HG02642 (cell line): ENCODE measurements at regions not wholly inside any gene's neighbourhood (a gene's known extent, or its start where the extent isn't known, plus 50 kb on each side); places are given as distances from the start of the nearest gene placed in this dataset.

Source experiments
- ATAC-seq: cut with Tn5 transposase; IDR thresholded peaks from one replicate; pipeline ENCODE4 v1.9.1; 2021; ENCODE audit warnings: mild to moderate bottlenecking; ENCODE audit not compliant: unreplicated experiment, poor library complexity

DNA sequence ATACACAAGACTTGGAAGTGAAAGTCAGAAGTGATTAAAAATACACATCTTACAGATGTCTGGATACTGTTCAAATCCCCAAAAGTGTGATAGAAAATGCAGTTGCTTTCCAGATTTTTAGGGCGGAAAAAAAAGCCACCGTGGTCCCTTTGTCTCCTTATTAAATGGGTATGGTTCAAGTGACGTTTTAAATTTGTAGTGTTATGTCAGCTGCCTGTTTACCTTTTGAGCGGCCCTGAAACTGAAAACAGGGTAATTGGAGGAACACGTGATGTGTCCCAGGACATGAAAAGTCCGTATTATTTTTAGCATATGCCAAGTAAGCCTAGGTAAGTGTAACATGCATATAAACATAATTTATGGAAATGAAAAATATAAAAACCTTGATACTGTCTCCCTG is 109.0 kb upstream of the PDZRN3 start:
- ATAC-seq: no peak

DNA sequence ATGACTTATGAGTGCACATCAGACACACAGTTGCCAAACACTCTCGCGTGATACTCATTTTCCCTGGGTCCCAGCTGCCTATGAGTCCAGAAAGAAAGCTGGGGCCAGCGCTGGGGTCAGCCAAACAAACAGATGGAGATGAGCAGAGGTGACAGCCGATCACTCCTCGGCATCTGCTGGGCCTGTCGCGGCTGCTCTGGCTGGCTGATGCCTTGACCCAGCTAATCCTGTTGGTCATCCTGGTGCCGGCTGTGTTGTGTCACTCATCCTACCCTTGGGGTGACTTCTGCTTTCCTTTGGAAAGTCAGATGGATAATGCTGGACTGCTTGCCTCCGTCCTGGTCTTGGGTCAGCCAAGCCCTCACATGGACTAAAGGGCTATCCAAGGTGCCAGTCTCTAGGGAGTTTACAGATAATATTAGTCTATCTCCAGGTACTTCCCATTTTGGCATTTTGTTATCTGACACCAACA is 105.3 kb upstream of the PDZRN3 start:
- no peak for ATAC-seq

DNA sequence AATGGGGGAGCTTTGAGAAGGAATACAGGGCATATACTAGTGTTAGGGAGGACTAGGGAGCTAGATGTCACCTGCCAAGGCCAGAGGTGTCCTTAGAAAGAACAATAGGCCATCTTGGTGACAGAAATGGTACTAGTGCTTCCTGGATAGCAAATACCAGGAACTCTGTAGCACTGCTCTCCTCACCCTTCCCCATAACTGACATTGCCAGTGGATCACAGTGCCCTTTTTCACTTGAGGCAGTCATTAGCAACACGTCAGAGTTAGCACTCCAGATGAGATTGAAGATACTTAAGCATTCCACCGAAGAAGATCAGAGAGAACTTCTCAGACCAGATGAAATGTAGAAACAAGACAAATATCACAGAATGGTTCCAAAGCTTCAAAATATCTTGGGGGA is 103.1 kb upstream of the PDZRN3 start:
- ATAC-seq: no peak

DNA sequence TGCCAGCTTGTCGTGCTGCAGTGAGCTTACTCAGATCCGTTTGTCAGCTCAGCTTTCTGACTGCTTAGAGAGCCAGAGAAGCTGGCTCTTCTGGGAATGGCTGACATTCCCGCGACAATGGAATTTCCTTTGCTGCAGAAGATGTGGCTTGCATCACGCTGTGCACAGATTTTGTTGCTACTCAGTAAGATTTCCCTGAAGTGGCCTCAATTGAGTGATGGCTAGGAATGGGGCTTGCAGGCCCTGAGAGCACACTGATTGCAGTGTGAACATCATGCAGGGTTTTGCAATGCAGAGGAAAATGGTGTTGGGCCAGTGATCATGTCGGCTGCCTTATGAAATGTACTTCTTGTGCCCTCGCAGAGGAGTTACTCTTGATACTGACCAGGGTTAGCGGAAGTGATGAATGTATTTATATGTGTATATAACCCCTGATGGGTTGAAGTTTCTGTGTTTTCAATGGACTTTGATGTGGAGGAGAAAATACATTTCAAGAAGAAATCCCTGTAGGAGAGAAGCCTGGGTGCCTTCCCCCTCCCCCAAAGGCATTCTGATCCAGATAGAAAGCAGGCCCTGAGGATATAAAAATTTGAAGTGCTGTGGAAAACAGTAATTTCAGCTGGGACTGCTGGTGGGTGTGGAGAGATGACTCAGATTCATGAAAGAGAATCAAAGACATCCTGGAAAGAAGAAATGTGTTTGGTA is 102.5 kb upstream of the PDZRN3 start:
- no peak for ATAC-seq

DNA sequence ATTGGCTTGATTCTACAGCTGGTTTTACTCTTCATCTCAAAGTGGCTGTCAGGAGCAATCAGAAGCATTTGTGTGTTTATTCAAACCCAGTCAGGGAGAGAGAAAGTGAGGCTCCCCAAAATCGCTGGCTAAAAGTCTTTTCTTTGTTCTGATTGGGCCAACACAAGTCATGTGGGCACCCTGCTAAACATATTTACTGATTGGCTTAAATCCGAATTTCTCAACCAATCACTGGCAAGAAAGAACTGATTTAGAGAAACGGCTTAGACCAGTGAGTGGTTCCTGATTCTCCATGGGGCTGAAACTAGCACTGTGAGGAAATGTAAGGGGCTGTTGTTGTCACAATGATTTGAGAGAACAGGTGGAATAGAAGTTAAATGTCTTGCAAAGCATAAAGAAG is 98.9 kb upstream of the PDZRN3 start:
- ATAC-seq: no peak

DNA sequence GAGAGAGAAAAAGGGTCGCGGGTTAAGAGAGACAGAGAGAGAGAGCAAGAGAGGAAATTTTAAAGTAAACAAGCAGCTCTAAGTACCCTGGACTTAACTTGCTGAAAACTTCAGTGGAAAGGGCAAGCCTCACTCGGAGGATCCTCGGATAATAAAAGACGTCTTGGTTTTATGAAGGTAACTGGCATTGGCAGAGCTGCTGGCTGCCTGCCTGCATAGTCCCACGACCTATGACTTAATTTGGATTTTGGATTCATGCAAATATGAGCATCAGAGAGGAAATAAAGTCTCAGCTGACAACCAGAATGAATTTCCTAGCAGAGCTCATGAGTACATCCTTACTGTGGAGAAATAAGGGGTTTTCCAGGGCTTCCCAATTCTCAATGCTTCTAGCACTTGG is 95.1 kb upstream of the PDZRN3 start:
- ATAC-seq: no peak

DNA sequence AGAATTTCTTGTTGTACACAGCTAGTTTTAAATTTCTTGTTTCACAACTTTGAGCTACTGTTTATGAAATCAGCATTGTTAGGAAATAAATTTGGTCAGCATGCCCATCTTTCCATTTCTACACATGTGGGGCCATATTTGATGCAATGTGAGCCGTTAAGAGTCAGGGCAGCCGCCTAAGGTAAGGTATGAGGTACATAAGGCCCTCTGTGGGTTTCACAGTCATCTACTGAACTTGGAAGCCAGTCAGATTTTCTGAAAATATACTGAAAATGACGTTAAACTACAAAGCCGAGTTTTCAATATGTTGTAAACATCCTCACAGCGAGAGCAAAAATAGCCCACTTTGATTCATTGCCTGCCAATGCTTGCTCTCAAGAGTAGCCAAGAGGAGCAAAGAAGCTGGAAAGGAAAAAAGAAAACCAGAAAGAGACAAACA is 94.7 kb upstream of the PDZRN3 start:
- no peak for ATAC-seq

DNA sequence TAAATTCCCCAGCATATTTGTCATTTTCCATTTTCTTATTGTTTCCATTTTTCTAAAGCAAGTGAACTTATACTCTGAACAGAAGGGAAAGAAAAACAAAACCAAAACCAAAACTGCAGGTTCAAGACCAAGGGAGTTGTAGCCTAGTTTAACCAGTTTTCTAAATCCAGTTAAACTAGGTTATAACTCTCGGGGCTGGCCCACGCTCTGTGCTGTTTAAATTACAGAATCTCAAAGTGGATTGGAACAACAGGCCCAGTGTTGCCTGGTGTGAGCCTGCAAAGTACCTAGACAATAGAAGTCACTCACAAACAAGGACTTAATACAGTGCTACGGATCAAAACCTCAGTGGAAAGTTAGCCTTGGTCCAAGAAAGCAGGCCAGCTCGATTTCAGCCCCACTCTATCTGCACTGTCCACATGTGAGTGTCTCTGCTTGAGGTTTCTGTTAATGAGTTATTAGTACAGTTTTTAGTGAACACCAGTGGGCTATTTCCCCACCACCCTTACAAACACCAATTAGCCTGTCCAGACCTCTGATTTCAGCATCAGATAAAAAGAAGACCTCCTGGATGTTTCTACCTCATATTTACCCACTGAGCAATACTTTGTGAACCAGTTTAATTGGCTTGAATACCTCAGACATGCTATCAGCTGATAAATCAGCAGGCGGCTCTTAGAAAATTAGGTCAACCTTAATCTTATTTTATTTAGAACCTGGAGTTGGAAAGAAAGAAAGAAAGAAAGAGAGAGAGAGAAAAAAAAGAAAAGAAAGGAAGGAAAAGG is 93.8 kb upstream of the PDZRN3 start:
- ATAC-seq: no peak

DNA sequence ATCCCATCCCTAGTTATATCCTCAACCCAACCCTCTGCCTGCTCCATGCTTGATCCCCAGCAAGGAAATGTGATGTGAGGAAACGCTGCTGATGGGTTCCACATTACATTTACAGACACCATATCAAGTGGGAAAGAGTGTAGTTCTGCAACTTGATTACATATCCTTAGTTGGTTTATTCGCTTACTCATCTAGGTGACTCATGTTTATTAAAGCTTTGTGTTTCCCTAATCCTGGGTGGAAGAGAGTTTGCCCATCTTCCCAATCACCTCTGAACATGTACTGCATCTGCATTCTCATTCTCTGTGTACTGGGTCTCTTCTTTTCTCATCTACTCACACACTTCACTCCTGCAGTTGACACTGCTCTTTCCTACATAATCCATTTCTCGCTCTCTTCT is 91.7 kb upstream of the PDZRN3 start:
- ATAC-seq: no peak

DNA sequence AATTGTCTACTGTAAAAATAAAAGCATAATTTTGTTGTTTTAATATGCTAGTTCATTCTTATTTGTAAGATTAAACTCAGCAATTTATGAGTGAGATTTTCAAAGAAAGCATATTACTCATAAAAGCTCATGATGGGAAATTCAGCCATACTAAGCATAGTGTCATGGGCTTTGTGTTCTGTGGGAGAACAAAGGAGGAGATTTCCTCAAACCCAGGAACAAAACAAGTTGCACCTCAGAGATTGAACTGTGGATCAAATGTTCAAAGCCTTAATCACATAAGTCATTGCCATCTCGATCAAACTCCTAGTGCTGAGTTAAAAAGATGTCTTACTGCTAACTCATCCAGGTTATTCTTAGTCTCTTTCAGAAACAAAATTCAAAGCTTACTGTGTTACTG is 85.6 kb upstream of the PDZRN3 start:
- no peak for ATAC-seq

DNA sequence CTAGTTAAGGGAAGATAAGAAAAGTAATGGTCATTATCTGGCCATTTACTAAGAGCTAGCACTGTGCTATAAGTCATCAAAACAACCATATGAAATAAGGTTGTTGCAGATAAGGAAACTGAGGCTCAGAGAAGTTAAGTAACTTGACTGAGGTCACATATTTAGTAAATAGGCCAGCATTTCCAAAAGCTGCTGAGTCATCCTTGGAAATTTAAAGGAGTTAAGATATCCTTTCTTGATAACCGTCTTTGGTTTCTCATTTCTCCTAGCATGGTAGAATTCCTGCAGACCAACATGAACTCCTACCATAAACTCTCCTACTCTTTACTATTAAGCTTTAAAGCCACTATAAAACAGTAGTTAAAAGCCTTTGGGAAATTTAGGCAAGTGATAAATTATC is 85.0 kb upstream of the PDZRN3 start:
- no peak for ATAC-seq

DNA sequence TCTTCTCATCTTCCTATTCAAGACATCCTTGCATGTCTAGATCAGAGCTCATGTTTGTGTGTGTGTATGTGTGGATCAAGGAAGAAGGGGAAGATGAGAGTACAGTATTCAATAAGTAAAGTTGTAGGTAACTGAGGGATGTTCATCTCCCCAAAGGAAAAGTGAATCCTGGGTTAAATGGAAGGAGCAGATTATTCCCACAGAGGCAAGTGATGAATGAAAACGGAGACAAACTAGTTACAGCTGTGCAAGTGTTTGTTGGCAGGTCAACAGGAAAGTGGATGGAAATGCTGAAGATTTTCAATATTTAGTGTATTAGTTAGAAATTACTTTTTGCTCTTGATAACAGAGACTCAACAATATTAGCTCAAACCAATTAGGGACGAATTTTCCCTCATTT is 84.2 kb upstream of the PDZRN3 start:
- ATAC-seq: no peak

DNA sequence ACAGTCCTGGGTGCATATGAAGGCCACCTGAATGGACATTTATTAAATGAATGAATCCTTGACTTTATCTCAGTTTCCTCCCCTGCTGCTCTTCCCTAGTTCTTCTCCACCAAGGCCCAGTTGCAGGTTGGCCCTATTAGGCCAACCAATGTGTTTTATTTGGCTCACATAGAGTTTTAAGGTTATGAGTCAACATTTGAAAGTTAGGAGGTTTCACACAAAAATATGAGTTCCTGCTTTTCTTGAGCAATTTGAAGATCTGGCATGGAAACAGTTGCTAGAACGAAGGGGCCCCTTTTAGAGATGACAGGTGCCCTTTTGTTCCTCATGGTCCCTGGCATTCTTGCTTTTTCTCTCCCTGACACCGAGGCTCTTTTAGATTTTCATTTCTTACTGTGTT is 83.0 kb upstream of the PDZRN3 start:
- ATAC-seq: no peak

DNA sequence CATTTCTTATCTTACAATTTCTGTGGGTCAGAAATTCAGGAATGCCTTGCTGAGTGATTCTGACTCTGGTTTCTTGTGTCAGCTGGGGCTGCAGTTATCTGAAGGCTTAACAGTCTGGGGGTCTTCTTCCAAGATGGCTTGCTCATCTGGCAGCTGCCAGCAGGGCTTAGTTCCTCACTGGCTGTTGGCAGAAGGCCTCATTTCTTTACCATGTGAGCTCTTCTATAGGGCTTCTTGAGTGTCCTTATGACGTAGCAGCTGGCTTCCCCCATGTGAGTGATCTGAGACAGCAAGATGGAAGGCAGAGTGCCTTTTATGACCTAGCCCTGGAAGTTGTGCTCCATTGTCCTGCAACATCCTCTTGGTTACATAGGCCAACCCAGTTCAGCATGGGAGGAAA is 82.0 kb upstream of the PDZRN3 start:
- ATAC-seq: no peak

DNA sequence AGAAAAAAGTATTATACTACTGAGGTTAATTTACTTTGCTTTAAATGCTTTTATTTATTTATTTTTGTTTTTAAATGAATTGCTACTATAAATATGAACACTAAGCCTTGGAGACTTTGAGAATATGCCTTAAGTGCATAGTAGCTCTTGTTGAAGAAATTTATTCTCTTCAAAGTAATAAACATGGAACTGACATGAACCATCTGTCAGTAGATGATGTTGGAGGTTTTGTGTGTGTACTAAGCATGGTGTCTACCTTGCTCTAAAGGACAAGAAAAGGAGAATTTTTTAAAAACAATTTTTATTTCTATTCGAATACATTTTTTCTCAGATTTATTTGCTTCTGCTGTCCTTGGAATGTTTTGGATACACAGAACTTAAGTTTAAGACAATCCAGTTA is 81.1 kb upstream of the PDZRN3 start:
- no peak for ATAC-seq

DNA sequence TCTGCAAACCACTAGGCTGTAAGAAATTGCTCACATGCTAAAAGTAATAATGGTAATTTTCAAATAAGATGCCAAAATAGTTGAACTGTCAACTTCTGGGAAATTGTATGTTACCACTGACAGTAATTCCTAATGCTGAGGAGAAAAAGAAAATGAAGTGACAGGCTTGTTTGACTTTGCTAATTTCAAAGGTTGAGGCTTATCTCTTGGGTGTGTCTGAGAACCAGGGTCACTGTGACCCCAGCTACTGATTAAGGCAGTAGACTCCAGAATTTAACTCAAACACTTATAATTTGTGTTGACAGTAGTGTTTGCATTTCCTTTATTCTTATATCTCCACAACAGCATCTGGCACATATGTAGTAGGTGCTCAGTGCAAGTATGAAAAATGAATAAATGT is 74.6 kb upstream of the PDZRN3 start:
- ATAC-seq: no peak

DNA sequence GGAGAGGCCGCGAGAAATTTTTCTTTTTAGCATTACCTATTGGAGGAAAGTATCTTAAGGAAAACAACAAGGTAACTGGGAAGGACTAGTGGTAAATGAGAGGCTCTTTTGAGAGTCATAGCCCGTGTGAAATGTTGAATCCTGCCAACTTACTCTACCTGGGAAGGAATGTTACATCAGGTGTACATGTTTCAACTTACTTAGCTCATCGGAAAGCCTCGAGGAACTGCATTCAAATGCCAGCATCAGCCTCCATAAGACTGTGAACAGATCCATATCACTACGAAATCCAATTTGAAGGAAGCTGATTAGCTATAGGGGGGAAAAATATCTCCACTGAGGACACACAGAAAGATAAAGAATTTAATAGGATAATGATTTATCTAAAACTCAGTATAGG is 72.3 kb upstream of the PDZRN3 start:
- ATAC-seq: no peak

DNA sequence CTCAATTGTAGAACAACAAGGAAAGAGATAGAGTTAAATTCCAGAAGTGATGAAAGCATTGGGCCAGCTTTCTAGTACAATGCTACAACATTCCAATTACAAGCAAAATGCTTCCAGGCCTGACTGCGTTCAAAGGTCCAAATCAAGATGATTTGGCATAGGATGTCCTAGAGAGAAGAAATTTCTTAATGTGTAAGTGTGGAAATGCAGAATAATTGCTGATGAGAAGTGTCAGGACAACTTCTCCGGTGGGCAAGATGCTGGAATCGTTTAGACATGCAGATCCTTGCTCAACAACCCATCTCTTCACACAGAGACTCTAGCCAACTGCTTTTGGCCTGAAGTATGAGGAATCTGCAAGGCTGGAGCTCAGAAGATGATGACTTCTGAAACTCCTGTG is 71.1 kb upstream of the PDZRN3 start:
- no peak for ATAC-seq

DNA sequence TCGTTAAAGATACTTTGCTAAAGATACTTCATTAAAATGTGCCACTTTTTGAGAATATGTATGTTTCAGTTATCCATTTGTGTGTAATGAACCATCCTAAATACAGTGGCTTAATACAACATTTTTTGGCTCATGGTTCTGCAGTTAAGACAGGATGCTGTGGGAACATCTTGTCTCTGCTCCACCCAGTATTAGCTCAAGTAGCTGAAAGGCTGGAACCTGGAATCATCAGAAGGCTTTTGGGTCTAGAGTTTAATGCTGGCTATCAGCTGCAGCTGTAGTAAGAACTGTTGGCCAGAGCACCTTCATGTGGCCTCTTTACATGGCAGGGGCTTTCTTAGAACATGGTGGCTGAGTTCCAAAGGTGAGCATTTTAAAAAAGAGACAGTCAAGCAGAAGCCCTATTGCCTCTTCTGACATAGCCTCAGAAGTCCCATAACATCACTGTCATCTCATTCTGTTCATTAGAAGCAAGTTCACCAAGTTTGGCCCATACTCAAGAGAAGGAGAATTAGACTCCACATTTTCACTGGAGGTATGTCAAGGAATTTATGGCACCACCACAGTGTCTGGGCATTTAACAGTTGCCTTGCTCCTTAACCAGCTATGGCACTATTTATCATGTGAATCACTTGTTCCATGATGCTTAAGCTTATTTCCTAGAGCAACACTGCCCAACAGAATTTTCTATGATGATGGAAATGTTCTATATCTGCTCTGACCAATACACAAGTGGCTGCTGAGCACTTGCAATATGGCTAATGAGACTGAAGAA is 70.4 kb upstream of the PDZRN3 start:
- no peak for ATAC-seq

DNA sequence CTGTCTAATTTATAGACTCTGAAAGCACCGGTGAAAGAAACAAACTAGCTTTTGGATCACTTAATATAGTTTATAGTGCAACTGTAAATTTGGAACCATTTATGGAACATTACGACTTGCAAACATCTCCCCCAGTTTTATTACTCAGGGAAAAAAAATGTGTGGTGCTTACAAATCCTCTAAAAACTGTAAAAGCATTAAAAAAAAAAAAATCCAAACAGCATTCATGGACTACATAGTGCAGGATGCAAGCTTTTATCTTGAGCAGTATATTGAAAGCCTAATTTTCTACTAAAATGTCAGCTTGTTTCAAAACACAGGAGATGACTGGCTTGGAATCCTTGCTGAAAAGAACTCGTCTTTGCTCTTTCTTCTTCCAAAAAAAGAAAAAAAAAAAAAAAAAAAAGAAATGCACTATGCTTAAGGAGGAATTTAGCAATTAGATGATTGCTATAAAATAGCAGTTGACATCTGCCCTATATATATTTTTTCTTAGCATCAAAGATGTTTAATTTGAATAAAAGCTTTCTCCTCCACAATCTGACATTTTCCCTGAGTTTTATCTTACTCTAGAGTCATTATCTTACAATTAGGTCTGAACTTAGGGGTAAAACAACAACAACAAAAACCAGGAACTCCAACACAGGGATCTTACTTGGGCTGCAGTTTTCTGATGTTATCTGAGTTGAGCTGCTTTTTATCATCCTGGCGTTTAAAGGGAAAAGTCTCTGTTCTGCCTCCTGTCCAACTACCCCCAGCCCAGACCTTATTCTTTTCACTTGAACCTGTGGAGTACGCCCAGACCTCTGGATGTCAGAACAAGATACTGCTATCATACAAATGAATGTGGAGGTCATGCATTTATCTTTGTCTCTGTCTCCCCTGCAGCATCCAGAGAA is 62.6 kb upstream of the PDZRN3 start:
- ATAC-seq: no peak
